MV-4-11 (cell line): ENCODE measurements at regions not wholly inside any gene's neighbourhood (a gene's known extent, or its start where the extent isn't known, plus 50 kb on each side); places are given as distances from the start of the nearest gene placed in this dataset.
"Not testable (repeated sequence)": the region's sequence is repeated elsewhere in the genome, so short reads cannot be mapped to it uniquely, and the experiment has no call there.

Source experiments
- DNase-seq: peaks from one replicate; lab custom pipeline; 2025; lab: John Stamatoyannopoulos, UW

GRCh38 chr3:182509844-182510460, 283.4 kb upstream of the ATP11B start:
- no peak for DNase-seq

GRCh38 chr3:182514236-182514964, 278.9 kb upstream of the ATP11B start:
- no peak for DNase-seq

GRCh38 chr3:182516597-182517336, 276.5 kb upstream of the ATP11B start:
- no peak for DNase-seq

GRCh38 chr3:182519569-182519968, 273.7 kb upstream of the ATP11B start:
- DNase-seq, result no peak

GRCh38 chr3:182521339-182521738, 272.0 kb upstream of the ATP11B start:
- no peak for DNase-seq

GRCh38 chr3:182523424-182523823, 269.9 kb upstream of the ATP11B start:
- not testable (repeated sequence) for DNase-seq

GRCh38 chr3:182523836-182524235, 269.5 kb upstream of the ATP11B start:
- DNase-seq, result no peak

GRCh38 chr3:182524711-182525401, 268.4 kb upstream of the ATP11B start:
- DNase-seq, result no peak

GRCh38 chr3:182525766-182526374, 267.4 kb upstream of the ATP11B start:
- no peak for DNase-seq

- DNase-seq, result no peak
Observed at GRCh38 chr3:182527745-182528144, 265.6 kb upstream of the ATP11B start.

- no peak for DNase-seq
Observed at GRCh38 chr3:182530316-182530715, 263.0 kb upstream of the ATP11B start.

GRCh38 chr3:182533394-182533793, 259.9 kb upstream of the ATP11B start:
- DNase-seq, result no peak

- no peak for DNase-seq
Observed at GRCh38 chr3:182544542-182544941, 248.8 kb upstream of the ATP11B start.

GRCh38 chr3:182562274-182562673, 231.0 kb upstream of the ATP11B start:
- no peak for DNase-seq

GRCh38 chr3:182565916-182566796, 227.1 kb upstream of the ATP11B start:
- no peak for DNase-seq

GRCh38 chr3:182567700-182568099, 225.6 kb upstream of the ATP11B start:
- no peak for DNase-seq

GRCh38 chr3:182568261-182568660, 225.0 kb upstream of the ATP11B start:
- DNase-seq, result no peak

- no peak for DNase-seq
Observed at GRCh38 chr3:182568876-182569275, 224.4 kb upstream of the ATP11B start.

GRCh38 chr3:182570946-182571594, 222.2 kb upstream of the ATP11B start:
- DNase-seq, result no peak

GRCh38 chr3:182575941-182576340, 217.4 kb upstream of the ATP11B start:
- DNase-seq, result no peak

GRCh38 chr3:182583545-182583944, 209.8 kb upstream of the ATP11B start:
- no peak for DNase-seq
